Endothelial cell (in vitro differentiated cells): ENCODE measurements at regions not wholly inside any gene's neighbourhood (a gene's known extent, or its start where the extent isn't known, plus 50 kb on each side); places are given as distances from the start of the nearest gene placed in this dataset.

Experiments used
- DNase-seq: peaks from one replicate; pipeline ENCODE4 v3.0.0; 2021; ENCODE audit warnings: low spot score
- H3K27ac Mint-ChIP-seq: one replicate; pipeline ENCODE4 v1.8.0; 2021; ENCODE audit warnings: mixed read lengths, inconsistent platforms; ENCODE audit not compliant: unreplicated experiment
- H3K27me3 Mint-ChIP-seq: one replicate; pipeline ENCODE4 v1.8.0; 2021; ENCODE audit warnings: mild to moderate bottlenecking, moderate library complexity, mixed read lengths, inconsistent platforms; ENCODE audit not compliant: unreplicated experiment
- H3K36me3 Mint-ChIP-seq: one replicate; pipeline ENCODE4 v1.8.0; 2021; ENCODE audit warnings: mild to moderate bottlenecking, low read depth, mixed read lengths, inconsistent platforms; ENCODE audit not compliant: unreplicated experiment
- H3K4me1 Mint-ChIP-seq: one replicate; pipeline ENCODE4 v1.8.0; 2021; ENCODE audit warnings: mild to moderate bottlenecking, mixed read lengths, inconsistent platforms; ENCODE audit not compliant: unreplicated experiment
- H3K4me3 Mint-ChIP-seq: one replicate; pipeline ENCODE4 v1.8.0; 2021; ENCODE audit warnings: mild to moderate bottlenecking, mixed read lengths, inconsistent platforms; ENCODE audit not compliant: unreplicated experiment
- H3K9me3 Mint-ChIP-seq: one replicate; pipeline ENCODE4 v1.8.0; 2021; ENCODE audit warnings: mixed read lengths, inconsistent platforms; ENCODE audit not compliant: unreplicated experiment
- TF ChIP-seq, protein P1 (sequence below): fragments of 200-600 bp; sonication (generic); IDR thresholded peaks from one replicate; pipeline ENCODE4 v1.5.0; 2021; ENCODE audit warnings: antibody characterized with exemption; ENCODE audit not compliant: unreplicated experiment

DNA sequence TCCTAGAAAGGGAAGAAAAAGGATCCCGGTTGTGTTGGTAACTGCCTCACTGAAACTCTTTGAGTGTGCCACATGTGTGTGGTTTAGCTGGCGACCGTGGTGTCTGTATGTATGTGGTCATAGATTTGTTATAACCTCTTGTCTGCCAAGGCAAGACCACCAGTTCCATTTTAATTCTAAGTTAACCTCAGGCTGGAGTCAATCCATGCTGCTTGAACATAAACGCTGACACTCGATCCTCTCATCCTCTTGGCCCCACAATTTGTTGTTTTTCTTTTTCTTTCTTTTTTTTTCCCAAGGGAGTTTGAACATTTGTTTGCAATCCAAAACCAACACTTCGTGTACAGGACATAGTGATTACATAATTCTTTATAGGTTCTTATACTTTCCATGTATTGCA is 318.9 kb upstream of the JAG1 start:
- no peak overlapping the region for H3K27ac Mint-ChIP-seq
- H3K9me3 Mint-ChIP-seq, result no peaks in the 10 kb centered on the region
- peaks cover 1% of the 10 kb centered on the region for H3K27me3 Mint-ChIP-seq
- no peak for DNase-seq
- TF ChIP-seq, protein P1, sequence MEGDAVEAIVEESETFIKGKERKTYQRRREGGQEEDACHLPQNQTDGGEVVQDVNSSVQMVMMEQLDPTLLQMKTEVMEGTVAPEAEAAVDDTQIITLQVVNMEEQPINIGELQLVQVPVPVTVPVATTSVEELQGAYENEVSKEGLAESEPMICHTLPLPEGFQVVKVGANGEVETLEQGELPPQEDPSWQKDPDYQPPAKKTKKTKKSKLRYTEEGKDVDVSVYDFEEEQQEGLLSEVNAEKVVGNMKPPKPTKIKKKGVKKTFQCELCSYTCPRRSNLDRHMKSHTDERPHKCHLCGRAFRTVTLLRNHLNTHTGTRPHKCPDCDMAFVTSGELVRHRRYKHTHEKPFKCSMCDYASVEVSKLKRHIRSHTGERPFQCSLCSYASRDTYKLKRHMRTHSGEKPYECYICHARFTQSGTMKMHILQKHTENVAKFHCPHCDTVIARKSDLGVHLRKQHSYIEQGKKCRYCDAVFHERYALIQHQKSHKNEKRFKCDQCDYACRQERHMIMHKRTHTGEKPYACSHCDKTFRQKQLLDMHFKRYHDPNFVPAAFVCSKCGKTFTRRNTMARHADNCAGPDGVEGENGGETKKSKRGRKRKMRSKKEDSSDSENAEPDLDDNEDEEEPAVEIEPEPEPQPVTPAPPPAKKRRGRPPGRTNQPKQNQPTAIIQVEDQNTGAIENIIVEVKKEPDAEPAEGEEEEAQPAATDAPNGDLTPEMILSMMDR, result no peak
- no peak overlapping the region for H3K4me3 Mint-ChIP-seq
- no peaks in the 10 kb centered on the region for H3K36me3 Mint-ChIP-seq
- no peaks in the 10 kb centered on the region for H3K4me1 Mint-ChIP-seq

DNA sequence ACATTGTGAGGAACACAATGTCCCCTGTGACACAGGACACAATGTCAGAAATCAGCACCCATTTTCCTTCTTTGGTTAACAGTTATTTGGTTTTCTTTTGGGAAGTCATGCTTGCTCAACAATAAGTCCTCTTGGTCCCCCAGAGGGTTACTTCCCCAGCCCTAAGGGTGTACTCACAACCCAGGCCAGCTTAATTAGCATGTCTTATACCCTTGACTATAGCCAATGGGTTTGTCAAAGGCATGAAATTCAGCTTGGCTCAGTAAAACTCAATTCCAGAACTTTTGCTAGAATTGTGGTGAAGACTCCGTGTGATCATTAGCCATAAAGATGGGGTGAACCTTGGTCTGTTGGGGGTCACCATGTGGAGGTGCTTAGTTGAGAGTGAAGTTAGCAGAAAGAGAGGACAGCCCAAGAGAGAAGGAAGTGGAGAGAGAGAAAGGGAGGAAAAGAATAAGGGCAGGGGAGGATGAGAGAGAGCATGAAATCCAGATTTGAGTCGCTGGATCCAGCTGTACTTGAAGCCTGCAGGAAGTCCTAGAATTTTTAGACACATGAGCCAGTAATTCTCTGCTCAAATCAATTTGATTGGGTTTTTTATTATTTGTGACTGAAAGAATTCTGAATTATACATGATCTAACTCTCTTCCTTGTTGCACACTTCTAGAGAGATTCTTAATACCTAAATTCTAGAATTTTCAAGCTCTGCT is 321.3 kb upstream of the JAG1 start:
- H3K9me3 Mint-ChIP-seq, result no peaks in the 10 kb centered on the region
- H3K27ac Mint-ChIP-seq, result no peak overlapping the region
- DNase-seq, result no peak
- TF ChIP-seq, protein P1, result no peak
- H3K27me3 Mint-ChIP-seq, result peaks cover 1% of the 10 kb centered on the region
- no peaks in the 10 kb centered on the region for H3K36me3 Mint-ChIP-seq
- H3K4me3 Mint-ChIP-seq, result no peak overlapping the region
- H3K4me1 Mint-ChIP-seq, result no peaks in the 10 kb centered on the region

DNA sequence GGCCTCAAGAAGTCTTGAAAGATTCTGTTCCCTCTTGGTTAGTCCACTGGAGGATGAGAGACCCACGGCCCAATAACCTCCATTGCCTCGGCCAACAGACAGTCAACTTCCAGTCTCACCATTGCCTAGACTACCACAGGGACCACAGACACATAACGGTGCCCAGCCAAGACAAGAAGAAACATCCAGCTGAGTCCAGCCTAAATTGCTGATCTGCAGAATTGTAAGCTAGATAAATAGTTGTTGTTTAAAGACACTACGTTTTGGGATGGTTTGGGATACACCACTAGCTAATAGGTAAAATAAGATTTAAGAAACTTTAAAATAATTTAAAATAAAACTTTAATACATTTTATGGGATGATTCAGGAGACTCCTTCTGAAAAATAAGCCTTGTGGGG is 324.7 kb upstream of the JAG1 start:
- Mint-ChIP-seq H3K4me1 (no peaks in the 10 kb centered on the region), H3K4me3 (no peak overlapping the region), H3K27me3 (no peaks in the 10 kb centered on the region), H3K36me3 (no peaks in the 10 kb centered on the region), H3K9me3 (no peaks in the 10 kb centered on the region), H3K27ac (no peak overlapping the region)
- DNase-seq, result no peak
- TF ChIP-seq, protein P1, result no peak

DNA sequence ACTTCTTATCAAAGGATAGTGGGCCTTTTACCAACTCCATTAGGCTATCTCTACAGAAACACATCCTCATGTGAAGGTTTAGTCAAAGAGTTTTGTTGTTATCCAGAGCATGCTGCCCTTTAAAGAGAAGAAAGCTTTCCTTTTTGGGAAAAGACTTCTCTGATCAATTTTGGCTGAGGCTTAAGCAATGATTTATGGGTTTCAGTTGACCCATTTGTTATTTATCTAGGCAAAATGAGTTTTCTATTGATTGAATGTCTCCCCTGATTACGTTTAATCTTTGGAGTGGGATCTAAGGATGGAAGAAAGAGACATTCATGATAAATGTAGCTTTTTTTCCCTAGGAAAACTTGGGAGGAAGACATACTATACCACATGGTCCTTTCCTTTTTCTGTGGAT is 326.6 kb upstream of the JAG1 start:
- no peak for DNase-seq
- no peaks in the 10 kb centered on the region for H3K27me3 Mint-ChIP-seq
- H3K9me3 Mint-ChIP-seq, result no peaks in the 10 kb centered on the region
- TF ChIP-seq, protein P1, result no peak
- no peak overlapping the region for H3K4me3 Mint-ChIP-seq
- H3K36me3 Mint-ChIP-seq, result no peaks in the 10 kb centered on the region
- H3K27ac Mint-ChIP-seq, result no peak overlapping the region
- H3K4me1 Mint-ChIP-seq, result no peaks in the 10 kb centered on the region

DNA sequence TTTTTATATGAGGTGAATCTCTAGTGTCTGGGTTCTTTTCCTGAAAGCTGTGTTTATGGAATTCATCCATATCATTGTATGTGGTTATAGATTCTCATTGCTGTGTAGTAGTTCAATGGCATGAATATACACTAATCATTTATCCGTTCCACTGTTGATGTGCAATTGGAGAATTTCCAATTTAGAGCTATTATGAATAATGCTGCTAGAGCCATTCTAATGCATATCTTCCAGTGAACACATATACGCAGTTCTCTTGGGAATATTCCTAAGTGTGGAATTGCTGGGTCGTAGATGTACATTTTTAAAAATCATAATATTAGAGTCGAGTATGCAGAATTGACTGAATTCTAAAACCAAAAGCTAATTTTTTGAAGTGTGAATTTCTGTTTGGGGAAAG is 327.5 kb upstream of the JAG1 start:
- Mint-ChIP-seq H3K4me3 (no peak overlapping the region), H3K36me3 (no peaks in the 10 kb centered on the region), H3K9me3 (no peaks in the 10 kb centered on the region), H3K27me3 (no peaks in the 10 kb centered on the region), H3K4me1 (no peaks in the 10 kb centered on the region), H3K27ac (no peak overlapping the region)
- TF ChIP-seq, protein P1, result no peak
- no peak for DNase-seq
